ENCODE measurements at regions not wholly inside any gene's neighbourhood (a gene's known extent, or its start where the extent isn't known, plus 50 kb on each side); places are given as distances from the start of the nearest gene placed in this dataset.

DNA sequence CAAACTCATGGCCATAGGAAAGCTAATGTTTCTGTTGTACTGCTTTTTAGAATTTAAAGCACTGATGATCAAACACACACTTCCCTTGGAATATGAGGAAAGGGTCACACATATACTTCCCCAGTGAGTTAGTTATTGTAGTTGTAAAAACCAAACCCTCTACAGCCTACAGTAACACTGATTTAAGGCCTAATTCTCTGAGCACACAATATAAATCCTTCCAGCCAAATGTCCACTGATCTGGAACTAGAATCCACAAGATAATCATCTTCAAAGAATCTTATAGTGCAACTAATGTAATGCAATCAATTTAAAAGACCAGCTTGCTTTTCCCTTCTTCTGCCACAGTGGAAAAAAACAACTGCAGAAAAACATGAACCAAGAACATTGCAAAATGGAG is 219.3 kb downstream of the CAAP1 start:
- TF ChIP-seq, protein P1, sequence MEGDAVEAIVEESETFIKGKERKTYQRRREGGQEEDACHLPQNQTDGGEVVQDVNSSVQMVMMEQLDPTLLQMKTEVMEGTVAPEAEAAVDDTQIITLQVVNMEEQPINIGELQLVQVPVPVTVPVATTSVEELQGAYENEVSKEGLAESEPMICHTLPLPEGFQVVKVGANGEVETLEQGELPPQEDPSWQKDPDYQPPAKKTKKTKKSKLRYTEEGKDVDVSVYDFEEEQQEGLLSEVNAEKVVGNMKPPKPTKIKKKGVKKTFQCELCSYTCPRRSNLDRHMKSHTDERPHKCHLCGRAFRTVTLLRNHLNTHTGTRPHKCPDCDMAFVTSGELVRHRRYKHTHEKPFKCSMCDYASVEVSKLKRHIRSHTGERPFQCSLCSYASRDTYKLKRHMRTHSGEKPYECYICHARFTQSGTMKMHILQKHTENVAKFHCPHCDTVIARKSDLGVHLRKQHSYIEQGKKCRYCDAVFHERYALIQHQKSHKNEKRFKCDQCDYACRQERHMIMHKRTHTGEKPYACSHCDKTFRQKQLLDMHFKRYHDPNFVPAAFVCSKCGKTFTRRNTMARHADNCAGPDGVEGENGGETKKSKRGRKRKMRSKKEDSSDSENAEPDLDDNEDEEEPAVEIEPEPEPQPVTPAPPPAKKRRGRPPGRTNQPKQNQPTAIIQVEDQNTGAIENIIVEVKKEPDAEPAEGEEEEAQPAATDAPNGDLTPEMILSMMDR (IDR thresholded peaks at IDR 0.05; ENCODE audit: low read depth, low read length, poor library complexity, severe bottlenecking) = no peak
- no peak for TF ChIP-seq EZH2phosphoT487 (IDR thresholded peaks at IDR 0.05; ENCODE audit: borderline replicate concordance, low read length)
